GM18520 (cell line): ENCODE measurements at regions not wholly inside any gene's neighbourhood (a gene's known extent, or its start where the extent isn't known, plus 50 kb on each side); places are given as distances from the start of the nearest gene placed in this dataset.
"Not testable (repeated sequence)": the region's sequence is repeated elsewhere in the genome, so short reads cannot be mapped to it uniquely, and the experiment has no call there.

Source experiments
- ATAC-seq: cut with Tn5 transposase; IDR thresholded peaks from one replicate; pipeline ENCODE4 v1.9.1; 2021; ENCODE audit not compliant: unreplicated experiment

DNA sequence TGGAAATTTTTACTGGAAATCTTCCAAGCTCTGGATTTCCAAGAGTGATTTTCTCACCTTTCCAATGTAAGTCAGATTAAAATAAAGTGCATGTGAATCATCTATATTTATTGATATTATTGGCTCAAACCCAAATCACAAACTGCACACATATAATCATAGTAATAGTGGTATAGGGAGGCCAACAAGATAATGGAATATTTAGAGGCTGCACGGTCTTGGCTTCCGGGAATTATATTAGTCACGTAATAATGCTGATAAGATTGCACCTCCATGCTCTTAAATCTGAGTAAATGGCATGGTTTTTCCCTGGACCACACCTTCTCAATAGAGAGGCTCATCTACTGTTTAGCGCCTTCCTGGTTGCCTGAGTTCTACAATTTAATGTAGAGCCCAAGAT, 567.1 kb upstream of the NR2F2 start:
- ATAC-seq = no peak

DNA sequence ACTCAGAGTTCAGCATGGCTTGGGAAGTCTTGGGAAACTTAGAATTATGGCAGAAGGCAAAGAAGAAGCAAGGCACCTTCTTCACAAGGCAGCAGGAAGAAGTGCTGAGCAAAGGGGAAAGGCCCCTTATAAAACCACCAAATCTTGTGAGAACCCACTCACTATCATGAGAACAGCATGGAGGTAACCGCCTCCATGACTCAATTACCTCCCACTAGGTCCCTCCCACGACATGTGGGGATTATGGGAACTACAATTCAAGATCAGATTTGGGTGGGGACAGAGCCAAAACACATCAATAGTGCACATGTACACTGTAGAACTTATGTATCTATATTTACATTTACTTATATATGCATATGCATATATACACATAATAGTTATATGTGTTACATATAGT, 565.3 kb upstream of the NR2F2 start:
- no peak for ATAC-seq

DNA sequence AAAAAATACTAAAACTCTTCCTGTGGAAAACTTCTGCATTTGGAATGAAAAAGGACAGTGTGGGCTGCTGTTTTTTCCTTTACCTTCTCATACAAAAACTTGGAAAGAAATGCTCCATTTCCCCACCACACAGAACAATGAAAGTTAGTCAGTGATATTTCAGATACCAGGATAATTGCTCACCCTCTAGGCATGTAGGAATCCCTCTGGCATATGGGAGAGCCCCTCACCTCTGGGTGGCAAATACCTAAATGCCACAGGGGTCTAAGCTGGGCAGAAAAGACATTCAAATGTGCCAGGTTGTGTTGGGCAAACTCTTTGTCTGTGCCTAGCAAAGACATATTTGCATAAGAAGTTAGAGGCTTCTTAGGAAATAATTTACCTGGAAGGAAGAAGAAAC, 560.3 kb upstream of the NR2F2 start:
- no peak for ATAC-seq

DNA sequence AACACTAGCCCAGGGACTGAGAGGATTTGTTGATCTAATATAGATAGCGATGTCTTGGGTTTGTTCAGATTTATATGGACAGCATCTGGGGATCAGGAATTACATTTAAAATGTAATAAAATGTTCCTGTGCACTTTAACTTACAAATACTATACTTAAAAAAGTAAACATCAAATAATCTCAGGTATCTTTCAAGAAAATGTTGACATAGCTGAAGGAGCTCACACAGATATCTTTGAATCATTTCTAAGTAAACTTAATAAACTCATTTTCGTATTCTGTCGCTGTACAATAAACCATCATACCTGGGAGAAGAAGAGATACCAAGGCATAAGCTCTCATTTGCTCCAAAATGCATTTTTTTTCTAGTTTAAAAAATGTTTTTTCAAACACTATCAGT, 557.5 kb upstream of the NR2F2 start:
- no peak for ATAC-seq

DNA sequence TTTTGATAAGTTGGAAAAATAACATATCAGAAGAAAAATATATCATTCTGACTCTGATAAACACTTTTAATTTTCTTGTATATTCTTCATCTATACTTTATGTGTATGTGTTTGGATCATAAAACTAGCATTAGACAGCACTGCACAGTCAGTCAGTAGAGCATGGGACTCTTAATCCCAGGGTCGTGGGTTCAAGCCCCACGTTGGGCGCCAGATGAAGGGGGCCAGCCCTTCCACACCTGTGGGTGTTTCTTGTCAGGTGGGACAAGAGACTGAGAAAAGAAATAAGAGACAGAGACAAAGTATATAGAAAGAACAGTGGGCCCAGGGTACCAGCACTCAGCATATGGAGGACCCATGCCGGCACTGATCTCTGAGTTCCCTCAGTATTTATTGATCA, 546.0 kb upstream of the NR2F2 start:
- ATAC-seq = no peak

DNA sequence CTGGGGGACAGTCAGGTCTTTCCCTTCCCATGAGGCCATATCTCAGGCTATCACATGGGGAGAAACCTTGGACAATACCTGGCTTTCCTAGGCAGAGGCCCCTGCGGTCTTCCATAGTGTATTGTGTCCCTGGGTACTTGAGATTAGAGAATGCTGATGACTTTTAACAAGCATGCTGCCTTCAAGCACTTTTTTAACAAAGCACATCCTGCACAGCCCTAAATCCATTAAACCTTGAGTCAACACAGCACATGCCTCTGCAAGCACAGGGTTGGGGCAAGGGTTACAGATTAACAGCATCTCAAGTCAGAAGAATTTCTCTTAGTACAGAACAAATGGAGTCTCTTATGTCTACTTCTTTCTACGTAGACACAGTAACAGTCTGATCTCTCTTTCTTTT, 545.2 kb upstream of the NR2F2 start:
- ATAC-seq = not testable (repeated sequence)

DNA sequence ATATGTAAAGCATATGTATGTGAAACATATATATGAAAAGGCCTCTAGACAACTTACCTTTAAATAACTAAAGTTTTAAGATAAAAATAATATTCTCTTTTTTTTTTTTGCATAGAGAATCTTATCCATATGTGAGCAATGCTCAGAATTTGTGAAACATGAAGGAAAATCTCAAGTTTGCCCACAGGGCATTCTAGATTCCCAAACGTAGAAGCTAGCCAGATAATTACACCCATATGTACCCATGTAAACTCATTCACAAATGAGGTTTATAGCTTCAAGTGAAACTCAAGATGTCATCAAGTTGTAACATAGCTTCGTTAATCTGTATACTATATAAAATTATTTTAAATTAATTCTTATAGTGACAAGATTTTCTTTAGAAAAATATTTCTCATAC, 537.3 kb upstream of the NR2F2 start:
- ATAC-seq = no peak

DNA sequence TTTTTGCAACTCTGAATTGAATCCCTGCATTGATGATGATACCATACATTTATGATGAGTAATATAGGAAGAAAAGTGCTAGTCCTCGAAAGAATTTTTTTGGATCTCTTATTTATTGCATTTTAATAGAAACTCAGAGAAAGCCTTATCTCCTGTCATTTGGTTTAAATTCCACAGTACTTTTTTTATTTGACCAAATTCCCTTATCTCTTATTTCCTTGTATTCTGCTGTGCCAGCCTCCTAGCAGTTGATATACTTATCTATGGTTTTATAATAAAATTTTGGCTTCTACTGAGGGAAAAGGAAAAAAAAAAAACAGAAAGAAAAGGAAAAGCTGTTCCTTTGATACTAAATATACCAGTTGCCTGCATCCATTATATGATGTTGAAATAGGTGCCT, 535.1 kb upstream of the NR2F2 start:
- no peak for ATAC-seq

DNA sequence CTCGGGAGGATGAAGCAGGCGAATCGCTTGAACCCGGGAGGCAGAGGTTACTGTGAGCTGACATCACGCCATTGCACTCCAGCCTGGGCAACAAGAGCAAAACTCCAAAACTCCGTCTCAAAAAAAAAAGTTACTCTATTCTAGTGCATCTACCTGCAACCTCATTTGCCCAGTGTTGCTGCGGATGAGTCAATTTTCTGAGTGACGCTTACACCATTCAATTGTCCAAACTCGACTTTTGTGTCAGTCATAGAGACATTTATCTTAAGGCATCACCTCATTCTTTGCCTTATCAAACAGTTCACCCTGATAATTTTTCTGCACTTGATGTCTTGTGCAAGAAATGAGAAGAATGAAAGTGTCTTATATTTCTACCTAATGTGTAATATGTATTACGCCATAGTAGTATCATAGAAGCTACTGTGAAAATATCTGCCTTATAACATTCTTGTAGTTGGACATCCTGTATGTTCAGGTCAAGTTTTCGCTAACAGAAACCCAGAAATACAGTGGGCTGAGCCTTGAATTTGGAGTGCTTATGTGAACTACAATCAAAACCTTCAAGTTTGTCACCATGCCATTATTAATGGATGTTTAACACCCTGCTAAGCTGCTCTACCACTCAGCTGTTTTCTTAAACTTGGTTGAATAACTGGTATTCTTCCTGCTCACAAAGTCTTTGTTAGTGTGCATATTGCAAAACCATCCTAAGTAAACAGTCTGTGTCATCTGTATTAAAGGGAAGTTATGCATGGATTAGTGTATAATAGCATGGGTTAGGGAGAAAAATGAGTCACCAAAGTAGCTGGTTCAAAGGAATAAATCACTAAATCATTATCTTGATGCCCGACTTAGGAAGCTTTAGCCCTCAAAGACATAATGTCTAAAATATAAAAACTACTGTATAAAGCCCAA, 531.0 kb upstream of the NR2F2 start:
- no peak for ATAC-seq

DNA sequence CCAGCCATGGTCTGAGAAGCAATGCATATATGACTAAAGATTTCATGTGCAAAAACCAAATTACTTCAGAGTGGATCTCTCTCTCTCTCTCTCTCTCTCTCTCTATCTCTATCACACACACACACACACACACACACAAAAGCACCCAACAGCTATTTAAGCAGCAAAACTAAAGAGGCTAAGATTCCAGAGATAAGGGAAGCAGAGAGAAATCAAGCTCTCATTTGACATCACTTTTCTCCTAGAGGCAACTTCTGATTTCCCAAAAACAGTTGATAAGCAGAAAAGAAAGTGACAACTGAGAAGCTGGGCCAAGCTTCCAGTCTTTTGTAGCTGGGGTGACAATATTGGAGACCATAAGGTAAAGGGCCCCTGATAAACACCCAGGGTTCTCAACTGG, 526.0 kb upstream of the NR2F2 start:
- no peak for ATAC-seq

DNA sequence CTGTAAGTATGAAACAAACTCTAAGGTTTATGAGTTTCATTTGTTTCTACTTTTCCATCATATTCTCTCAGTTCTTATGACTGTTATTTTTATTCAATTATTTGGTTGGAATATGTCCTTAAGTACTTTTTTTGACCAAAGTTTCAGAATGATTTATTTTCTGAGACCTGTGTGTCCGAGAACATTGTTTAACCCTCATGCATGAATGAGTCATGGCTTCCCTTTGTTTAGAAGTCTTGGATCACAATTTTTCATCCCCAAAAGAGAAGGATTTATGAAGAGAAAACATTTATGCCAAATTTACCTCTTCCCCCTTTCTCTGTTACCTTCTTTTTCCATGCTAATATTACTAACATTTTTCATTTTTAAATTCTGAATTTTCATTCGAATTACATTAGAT, 518.0 kb upstream of the NR2F2 start:
- ATAC-seq = no peak

DNA sequence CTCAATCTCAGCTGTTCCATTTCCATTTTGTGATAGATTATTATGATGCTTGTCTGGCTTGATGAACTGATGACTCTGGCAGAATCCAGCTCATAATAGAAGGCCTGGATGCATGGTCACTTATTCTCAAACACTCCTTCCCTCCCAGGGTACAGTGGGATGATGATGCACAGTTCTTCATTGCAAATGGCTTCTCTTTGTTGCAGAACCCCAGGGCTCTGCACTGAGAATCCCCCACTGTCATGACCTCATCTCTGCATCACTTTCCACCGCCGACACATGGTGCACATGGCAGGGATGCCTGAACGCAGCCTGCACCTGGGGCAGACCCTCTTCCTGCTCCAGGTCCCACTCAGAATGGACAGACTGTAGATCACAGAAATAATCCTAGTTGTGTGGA, 515.6 kb upstream of the NR2F2 start:
- ATAC-seq = no peak

DNA sequence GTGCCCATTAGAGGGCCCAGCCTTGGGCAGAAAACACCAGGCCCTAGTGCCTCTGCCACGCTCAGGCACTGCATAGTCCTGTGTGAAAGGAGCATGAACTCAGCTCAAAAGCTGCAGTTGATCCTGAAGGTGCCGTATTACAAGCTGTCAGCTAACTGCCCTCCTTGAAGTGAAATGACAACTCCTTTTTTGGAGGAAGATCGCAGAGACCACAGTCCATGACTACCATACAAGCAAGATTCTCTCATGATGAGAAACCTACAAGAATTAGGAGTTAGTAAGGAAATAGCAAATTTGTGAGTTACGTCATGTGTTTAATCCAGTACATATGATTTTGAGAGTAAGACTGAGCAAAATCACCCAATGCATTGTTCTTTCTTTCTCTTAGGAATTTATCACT, 513.9 kb upstream of the NR2F2 start:
- ATAC-seq = no peak

DNA sequence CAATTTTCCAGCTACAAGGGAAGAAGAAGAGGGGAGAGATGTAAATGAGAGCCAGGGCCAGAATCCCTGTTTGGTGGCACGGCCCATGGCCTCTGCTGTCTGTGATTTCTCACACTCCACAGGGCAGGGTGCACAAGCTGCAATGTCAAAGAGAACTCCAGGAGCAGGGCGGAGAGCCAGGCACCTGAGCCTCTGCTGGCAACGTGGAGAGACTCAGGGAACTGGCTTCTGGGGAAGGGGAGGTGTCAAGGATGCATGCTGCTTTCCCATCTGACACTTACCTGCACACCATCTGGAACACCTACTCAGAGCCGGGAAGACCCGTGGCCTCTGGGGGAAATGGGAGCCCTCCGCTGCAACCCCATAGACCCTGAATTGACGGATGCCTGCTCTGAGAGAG, 507.5 kb upstream of the NR2F2 start:
- no peak for ATAC-seq

DNA sequence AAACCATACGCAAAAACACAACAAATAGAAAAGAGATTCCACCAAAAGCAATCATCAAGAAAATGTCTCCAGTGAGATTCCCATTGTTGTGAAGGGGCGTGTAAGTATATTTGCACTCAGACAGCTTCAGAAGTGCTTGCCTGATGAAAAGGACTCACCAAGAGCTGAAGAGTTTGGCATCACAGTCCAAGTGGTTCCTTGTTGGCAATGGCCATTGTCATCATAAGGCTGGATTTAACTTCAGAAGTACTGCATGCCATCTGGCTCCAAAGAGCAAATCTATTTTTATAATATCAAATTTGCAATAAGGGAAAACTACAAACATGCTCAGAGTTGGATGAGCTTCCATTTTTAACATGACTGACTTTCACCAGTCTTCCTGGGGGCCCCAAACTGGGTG, 505.3 kb upstream of the NR2F2 start:
- no peak for ATAC-seq

DNA sequence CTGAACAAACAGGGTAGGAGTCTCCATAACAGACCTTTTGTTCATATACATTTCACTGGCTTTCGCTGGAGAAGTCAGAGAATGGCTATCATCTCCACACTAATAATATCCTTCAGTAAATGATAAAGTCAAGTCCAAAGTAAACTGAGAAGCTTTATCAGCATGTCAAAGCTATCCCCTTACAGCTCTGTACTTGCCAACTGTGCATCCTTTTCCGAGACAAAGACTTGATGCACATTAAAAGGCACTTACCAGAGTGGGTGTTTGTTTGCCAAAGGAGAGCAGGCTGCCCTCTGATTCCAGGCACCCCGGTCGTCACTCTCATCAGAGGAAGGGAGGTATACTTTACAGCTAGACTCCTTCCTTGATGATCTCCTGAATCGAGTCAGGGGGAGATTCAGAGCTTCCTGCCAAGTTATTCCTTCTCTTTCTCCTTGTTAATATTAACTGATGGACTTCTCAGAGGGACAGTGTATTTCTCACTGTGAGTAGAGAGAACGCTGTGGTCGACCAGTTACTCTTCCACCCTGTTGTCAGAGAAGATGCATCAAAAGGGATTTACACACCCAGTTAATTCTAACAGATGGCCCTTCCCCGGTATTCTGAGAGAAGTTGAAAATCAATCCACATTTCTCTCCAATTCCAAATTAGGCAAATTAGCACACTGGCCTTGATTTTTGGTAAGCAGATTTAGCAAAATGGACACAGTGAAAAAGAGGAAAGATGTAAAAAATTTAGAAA, 504.7 kb upstream of the NR2F2 start:
- ATAC-seq = no peak

DNA sequence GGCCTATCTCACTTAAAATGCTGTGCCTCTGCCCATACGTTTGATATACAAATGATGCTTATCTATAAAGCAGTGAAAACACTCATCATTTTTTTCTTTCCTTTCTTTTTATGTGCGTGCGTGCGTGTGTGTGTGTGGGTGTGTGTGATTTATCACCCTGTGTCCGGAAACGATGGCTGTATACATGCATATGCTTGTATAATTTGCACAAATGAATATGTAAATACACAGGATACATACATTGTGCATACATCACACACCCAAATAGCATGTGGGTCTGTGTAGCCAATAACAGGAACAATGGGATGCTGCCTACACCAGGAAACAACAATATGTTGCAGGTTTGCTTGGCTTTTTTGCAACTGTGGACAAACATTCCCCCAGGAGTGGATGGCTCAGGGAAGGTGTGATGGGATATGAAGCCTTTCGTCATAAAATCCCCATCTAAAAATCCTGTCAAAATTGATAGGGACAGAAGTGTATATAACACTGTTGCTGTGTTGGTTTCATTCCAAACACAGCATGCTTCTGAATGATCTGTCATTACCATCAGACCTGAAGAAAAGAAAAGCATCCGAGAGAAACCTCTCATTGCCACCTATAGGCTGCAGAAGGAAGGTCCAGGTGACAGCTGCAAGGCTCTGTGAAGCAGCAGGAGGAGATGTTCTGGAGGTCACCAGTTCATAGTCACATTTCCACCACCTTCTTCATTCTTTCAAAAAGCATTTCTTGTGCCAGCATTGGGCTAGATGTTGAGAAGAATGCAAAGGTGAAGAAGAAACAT, 503.9 kb upstream of the NR2F2 start:
- no peak for ATAC-seq

DNA sequence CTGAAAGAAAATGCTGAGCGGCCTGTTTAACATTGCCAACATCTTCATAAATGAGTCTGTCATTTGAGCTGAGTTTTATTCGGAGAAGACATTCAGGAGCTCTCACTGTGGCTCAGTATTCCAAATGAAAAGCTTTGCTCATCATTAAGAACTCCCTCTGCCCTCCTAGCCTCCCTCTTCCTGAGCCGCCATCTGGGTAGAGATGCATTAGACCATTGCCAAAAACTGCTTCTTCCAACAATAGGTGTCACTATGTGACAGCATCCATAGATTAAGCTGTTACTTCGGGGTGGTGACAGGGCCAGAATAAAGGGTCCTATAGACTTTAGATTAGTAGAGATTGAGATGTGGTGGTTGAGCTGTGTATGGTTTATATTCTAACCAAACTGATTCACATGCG, 501.4 kb upstream of the NR2F2 start:
- no peak for ATAC-seq

DNA sequence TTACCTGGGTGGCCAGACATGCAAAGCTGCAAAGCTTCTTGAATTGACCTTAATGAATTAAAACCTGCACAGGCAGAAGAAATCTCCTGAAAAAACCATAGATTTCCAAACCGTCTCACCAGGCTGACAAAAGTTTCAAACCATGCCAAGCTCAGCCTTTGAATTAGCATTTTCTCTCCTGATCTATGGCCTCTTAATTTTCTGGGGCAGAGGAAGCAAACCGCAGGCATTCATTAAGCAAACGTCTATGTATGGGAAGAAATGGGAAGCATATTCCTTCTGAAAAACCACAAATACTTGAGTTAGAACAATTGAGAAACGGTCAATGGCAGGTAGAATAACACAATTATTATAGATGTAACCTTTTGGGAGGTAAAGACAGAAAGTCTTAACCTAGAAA, 500.2 kb upstream of the NR2F2 start:
- no peak for ATAC-seq

DNA sequence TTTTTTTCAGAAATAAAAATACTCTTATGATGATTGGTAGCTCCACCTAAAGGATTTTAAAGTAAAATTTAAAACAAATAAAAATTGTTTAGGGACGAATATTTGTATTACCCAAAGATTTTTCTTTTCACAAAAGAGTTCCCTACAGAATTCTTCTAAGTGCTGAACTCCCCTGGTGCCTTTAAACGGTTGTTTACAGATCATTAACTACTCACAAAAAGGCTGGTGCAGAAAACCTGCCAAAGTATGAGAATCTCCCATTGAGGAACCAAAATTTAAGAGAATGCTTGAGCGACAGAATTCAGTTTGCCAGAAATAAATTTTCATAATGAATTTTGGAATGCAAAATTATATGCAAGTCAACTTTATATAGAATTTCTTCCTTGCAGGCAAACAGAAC, 497.8 kb upstream of the NR2F2 start:
- no peak for ATAC-seq

DNA sequence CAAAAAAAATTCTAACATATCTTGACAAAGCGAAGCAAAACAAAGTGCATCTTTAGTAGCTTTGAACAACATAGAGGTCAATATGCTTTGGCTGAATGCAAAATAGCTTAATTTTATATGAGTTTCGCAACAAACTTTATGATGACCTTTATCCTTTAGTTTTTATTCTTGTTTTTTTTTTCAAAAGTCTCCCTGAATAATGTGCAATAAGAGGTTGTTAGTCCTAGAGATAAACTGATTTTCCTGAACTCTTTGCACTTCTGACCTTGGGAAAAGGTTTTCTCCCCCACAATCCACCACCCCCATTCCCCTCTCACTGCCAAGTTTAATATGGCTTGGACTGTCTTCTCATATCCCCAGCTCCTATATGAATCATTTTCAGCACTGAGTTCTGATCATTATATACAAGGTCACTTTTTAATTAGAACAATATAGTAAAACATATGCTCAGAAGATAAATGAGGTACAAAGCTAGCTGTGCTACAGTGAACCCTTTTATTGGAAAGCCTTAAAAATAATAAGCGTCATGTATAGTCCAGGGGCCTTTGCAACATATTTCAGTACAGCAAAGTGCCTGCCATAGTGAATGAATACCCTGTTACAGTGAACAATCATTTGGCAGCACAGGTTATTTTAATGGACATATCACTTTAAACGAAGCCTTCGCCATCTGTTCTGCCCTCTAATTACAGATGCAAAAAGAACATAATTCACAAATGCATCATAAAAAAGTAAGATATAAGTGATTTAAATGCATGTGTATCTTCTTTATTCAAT, 496.3 kb upstream of the NR2F2 start:
- ATAC-seq = no peak
